GM12874 (cell line): ENCODE measurements at regions not wholly inside any gene's neighbourhood (a gene's known extent, or its start where the extent isn't known, plus 50 kb on each side); places are given as distances from the start of the nearest gene placed in this dataset.

Experiments
- TF ChIP-seq, protein P1 (sequence below): IDR thresholded peaks from 2 replicates; pipeline ENCODE4 v1.5.1; 2011; ENCODE audit warnings: low read depth, mild to moderate bottlenecking, control low read depth, low read length, moderate library complexity; ENCODE audit not compliant: insufficient read depth

DNA sequence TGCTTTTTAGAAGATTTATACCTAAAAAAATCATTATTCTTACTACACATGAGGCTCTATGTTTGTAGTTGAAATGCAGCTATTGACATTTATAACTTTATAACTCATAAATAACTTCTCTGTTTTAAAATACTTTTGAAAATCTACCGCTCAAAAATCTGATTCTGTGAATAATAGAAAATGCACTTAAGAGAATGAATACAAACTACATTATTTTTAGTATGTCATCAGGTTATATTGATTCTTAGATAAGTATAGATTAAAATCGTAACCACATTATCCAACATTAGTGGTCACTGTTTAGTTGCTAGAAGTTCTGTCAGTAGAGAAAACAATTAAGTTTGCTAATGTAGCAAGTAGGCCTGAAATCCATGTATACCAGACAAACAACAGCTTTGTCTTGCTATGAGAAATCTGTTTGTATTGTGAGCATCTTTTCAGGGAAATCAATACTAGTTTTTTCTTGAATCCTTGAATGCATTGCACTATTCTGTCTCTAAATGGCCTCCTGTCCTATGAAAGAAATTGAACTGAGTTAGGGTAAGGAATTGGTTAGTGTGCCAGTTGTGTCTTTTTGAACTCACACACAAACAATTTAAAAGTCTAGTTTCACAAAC is 116.5 kb upstream of the HDAC9 start:
- TF ChIP-seq, protein P1, sequence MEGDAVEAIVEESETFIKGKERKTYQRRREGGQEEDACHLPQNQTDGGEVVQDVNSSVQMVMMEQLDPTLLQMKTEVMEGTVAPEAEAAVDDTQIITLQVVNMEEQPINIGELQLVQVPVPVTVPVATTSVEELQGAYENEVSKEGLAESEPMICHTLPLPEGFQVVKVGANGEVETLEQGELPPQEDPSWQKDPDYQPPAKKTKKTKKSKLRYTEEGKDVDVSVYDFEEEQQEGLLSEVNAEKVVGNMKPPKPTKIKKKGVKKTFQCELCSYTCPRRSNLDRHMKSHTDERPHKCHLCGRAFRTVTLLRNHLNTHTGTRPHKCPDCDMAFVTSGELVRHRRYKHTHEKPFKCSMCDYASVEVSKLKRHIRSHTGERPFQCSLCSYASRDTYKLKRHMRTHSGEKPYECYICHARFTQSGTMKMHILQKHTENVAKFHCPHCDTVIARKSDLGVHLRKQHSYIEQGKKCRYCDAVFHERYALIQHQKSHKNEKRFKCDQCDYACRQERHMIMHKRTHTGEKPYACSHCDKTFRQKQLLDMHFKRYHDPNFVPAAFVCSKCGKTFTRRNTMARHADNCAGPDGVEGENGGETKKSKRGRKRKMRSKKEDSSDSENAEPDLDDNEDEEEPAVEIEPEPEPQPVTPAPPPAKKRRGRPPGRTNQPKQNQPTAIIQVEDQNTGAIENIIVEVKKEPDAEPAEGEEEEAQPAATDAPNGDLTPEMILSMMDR: no peak

DNA sequence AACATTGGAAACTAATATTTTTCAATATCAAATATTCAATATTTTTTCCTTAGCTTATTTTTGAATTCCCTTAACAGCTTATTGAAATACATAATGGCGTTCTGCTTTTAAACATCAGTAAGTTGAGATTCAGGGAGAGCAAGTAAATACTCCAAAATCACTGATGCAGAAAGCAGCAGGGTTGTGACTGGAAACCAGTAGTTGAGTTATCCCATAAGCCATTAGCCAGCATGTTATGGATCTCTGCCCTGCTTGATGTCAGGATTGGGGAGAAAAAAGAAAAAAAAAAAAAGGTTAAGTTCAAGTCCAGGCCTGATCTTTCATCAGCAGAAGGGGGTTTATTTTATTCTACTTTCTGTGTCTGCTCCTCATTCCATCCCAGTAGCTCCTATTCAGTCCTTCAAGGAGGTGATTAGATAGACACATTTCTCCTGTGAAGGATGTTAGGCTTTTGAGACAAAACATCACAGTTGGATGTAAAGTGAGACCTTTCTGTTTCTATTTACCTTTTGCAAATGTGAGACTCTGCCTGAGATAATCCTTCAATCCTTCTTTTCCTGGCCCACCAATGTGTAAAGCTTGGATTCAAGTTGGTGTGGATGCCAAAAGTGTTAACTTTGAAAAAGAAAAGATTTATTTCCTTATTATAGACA is 110.9 kb upstream of the HDAC9 start:
- TF ChIP-seq, protein P1: no peak

DNA sequence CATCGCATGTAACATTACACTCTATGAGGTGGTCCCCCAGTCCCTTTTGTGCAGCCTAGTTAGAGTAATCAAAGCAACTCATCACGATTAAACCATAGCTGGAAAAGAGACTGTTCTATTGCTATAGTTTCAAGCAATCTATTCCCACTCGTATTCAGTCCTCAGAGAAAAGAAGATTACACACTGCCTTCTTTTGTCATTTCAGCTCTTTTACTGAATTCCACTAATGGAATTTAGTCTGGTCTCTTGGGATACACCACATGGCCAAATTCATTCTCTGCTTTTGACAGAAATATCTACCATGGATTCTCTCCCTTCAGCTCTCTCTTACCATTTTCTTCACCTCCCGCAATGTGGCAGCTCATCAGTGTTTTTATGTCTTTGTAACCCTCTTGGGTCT is 108.9 kb upstream of the HDAC9 start:
- TF ChIP-seq, protein P1: no peak

DNA sequence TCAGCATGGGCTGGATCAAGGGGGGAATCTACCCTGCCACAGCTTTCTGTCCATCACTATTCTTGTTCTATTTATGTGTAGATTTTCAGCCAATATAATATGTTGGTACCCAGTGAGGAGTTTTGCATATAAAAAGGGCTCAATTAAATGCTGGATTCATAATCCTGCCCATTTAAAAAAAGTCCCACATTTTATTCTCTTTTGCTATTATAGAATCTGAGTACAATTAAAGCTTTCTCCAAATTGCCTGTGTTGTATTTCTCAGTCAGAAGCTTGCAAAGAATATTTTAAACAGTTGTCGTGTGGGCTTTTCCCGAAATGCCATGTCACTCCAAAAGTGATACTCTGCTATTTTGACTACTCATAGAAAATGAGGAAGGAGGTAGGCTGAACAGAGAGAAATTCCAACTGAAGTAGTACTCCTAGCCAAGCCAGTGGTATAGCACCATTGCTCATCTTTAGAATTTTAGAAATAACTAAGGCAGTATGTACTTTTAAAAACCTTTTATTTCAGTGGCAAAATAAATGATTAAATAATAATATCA is 108.3 kb upstream of the HDAC9 start:
- TF ChIP-seq, protein P1: no peak

DNA sequence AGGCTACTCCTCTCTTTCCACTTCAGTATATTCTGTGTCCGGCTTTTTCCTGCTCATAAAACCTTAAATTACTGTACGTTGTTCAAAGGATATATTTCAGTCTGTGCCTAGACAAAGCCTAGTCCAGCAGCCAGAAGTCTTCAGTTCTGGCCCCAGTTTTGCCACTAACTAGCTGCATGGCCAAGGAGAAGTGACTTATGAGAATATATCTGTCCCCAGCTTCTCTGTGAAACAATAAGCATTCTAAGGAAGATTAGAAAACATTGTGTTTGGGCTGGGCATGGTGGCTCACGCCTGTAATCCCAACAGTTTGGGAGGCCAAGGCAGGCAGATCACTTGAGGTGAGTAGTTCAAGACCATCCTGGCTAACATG is 105.0 kb upstream of the HDAC9 start:
- TF ChIP-seq, protein P1: no peak

DNA sequence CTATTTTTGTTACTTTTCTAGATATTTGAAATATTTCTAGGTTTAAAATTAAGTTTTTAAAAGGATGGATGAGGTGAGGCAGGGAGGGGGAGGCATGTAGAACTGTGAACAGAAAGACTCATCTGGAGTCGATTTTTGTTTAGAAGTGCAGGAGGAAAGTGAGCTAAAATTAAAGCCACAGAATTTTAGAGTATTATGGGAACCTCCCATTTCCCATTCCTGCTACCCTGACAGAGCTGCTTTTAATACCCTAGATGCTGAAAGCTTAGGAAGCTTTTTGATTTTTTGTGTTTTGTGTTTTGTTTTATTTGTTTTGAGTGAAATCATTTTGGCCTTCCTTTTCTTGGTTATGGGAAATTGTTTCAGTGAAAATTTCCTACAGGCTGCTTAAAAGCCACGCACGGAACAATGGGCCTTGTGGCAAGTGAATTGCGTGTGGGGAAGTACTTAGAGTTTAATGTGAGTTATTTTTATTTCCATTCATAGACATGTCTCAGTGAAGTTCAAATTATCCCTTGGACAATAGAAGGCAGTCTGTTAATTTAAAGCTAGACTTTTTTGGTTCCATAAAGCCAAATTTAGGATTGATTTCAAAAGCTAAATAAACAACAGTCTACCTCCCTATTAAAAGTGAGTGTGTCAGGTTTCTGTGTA is 102.0 kb upstream of the HDAC9 start:
- TF ChIP-seq, protein P1: no peak

DNA sequence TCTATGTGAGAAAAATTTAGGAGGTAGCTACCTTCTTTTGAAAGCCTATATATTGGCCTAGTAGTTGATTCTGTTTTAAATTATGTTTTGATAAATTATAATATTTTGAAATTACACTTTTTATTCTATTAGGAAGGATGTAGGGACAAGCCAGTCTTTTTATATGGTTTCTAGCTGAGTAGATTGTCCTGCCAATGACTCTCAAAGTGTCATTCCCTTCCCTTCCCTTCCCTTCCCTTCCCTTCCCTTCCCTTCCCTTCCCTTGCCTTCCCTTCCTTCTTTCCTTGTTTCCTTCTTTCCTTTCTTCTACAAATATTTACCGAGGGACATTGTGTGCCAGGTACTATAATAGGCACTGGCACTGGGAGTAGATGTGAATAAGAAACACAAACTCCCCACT is 99.7 kb upstream of the HDAC9 start:
- TF ChIP-seq, protein P1: no peak
